ENCODE measurements at regions not wholly inside any gene's neighbourhood (a gene's known extent, or its start where the extent isn't known, plus 50 kb on each side); places are given as distances from the start of the nearest gene placed in this dataset.

GRCh38 chr3:5312290-5312689 lies 124.8 kb downstream of the EDEM1 start:
- TF ChIP-seq POLR2AphosphoS5 (IDR thresholded peaks at IDR 0.05) (no peak), POLR2A (IDR thresholded peaks at IDR 0.05) (no peak), EP300 (IDR thresholded peaks at IDR 0.05) (no peak)
- TF ChIP-seq, protein P1, sequence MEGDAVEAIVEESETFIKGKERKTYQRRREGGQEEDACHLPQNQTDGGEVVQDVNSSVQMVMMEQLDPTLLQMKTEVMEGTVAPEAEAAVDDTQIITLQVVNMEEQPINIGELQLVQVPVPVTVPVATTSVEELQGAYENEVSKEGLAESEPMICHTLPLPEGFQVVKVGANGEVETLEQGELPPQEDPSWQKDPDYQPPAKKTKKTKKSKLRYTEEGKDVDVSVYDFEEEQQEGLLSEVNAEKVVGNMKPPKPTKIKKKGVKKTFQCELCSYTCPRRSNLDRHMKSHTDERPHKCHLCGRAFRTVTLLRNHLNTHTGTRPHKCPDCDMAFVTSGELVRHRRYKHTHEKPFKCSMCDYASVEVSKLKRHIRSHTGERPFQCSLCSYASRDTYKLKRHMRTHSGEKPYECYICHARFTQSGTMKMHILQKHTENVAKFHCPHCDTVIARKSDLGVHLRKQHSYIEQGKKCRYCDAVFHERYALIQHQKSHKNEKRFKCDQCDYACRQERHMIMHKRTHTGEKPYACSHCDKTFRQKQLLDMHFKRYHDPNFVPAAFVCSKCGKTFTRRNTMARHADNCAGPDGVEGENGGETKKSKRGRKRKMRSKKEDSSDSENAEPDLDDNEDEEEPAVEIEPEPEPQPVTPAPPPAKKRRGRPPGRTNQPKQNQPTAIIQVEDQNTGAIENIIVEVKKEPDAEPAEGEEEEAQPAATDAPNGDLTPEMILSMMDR (IDR thresholded peaks at IDR 0.05), result no peak
